ENCODE measurements at regions not wholly inside any gene's neighbourhood (a gene's known extent, or its start where the extent isn't known, plus 50 kb on each side); places are given as distances from the start of the nearest gene placed in this dataset.

GRCh38 chr15:39154776-39155175 is 426.1 kb upstream of the THBS1 start:
- Histone ChIP-seq H4K20me1 (ENCODE audit: insufficient read depth, low read depth, low read length) (no peaks in the 10 kb centered on the region), H3K9me3 (ENCODE audit: low read length) (no peaks in the 10 kb centered on the region), H2AFZ (ENCODE audit: low read length) (no peak overlapping the region), H3K9ac (ENCODE audit: low read length) (no peak overlapping the region), H3K9me2 (replicated peaks; ENCODE audit: insufficient read depth, low read length) (no peaks in the 10 kb centered on the region), H3K36me3 (ENCODE audit: insufficient read depth, low read length) (no peaks in the 10 kb centered on the region), H3K4me3 (ENCODE audit: low read length) (no peak overlapping the region), H3K4me2 (ENCODE audit: low read depth, low read length, poor library complexity, severe bottlenecking) (no peak overlapping the region), H3K27me3 (ENCODE audit: low read length) (no peaks in the 10 kb centered on the region), H3K27ac (ENCODE audit: low read length) (no peak overlapping the region), H3K4me1 (ENCODE audit: low read length) (no peaks in the 10 kb centered on the region), H3K79me2 (ENCODE audit: low read length) (no peaks in the 10 kb centered on the region)
- no peak for DNase-seq

GRCh38 chr15:39156166-39156565 is 424.7 kb upstream of the THBS1 start:
- DNase-seq = no peak
- no peak overlapping the region for H3K27ac ChIP-seq (ENCODE audit: low read length)
- H3K4me1 ChIP-seq (ENCODE audit: low read length) = no peaks in the 10 kb centered on the region
- H4K20me1 ChIP-seq (ENCODE audit: insufficient read depth, low read depth, low read length) = no peaks in the 10 kb centered on the region
- no peaks in the 10 kb centered on the region for H3K27me3 ChIP-seq (ENCODE audit: low read length)
- H3K9ac ChIP-seq (ENCODE audit: low read length) = no peak overlapping the region
- no peaks in the 10 kb centered on the region for H3K79me2 ChIP-seq (ENCODE audit: low read length)
- H3K9me2 ChIP-seq (replicated peaks; ENCODE audit: insufficient read depth, low read length) = no peaks in the 10 kb centered on the region
- no peak overlapping the region for H3K4me3 ChIP-seq (ENCODE audit: low read length)
- no peak overlapping the region for H3K4me2 ChIP-seq (ENCODE audit: low read depth, low read length, poor library complexity, severe bottlenecking)
- H2AFZ ChIP-seq (ENCODE audit: low read length) = no peak overlapping the region
- H3K9me3 ChIP-seq (ENCODE audit: low read length) = no peaks in the 10 kb centered on the region
- no peaks in the 10 kb centered on the region for H3K36me3 ChIP-seq (ENCODE audit: insufficient read depth, low read length)

DNA sequence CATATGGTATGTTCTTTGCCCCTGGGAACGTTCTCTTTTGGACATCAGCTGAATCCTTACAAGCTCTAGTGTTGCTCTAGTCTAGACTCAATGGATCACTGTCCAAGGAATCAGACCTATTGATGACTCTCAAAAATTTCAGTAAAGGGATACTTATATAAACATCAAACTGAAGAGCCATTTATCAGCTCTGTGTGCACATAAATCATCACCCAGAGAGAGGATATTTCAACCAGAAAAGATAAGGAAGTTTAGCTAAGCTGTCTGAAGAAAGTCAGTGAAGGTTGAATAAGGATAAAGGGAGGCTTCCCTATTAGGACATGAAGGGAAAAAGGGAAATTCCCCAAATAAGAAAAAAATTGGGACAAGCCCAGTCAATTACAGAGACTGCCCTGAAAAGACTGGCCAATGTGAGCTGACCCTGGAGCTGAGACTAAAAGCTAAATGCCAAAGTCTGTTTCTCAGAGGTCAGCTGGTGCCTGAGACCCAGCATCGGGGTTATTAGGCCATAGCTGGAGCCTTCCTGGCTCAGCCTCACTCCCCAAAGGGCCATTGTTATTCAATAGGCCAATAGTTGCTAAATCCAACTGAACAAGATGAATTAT is 424.1 kb upstream of the THBS1 start:
- Histone ChIP-seq H3K27ac (ENCODE audit: low read length) (no peak overlapping the region), H3K4me1 (ENCODE audit: low read length) (no peaks in the 10 kb centered on the region), H3K79me2 (ENCODE audit: low read length) (no peaks in the 10 kb centered on the region), H3K4me3 (ENCODE audit: low read length) (no peak overlapping the region), H3K36me3 (ENCODE audit: insufficient read depth, low read length) (no peaks in the 10 kb centered on the region), H3K9me3 (ENCODE audit: low read length) (no peaks in the 10 kb centered on the region), H4K20me1 (ENCODE audit: insufficient read depth, low read depth, low read length) (no peaks in the 10 kb centered on the region), H3K9me2 (replicated peaks; ENCODE audit: insufficient read depth, low read length) (no peaks in the 10 kb centered on the region), H3K27me3 (ENCODE audit: low read length) (no peaks in the 10 kb centered on the region), H2AFZ (ENCODE audit: low read length) (no peak overlapping the region), H3K4me2 (ENCODE audit: low read depth, low read length, poor library complexity, severe bottlenecking) (no peak overlapping the region), H3K9ac (ENCODE audit: low read length) (no peak overlapping the region)
- DNase-seq = no peak

GRCh38 chr15:39157882-39158281 is 423.0 kb upstream of the THBS1 start:
- no peaks in the 10 kb centered on the region for H3K27me3 ChIP-seq (ENCODE audit: low read length)
- H3K36me3 ChIP-seq (ENCODE audit: insufficient read depth, low read length) = no peaks in the 10 kb centered on the region
- no peaks in the 10 kb centered on the region for H3K9me2 ChIP-seq (replicated peaks; ENCODE audit: insufficient read depth, low read length)
- no peak overlapping the region for H3K4me3 ChIP-seq (ENCODE audit: low read length)
- H3K4me1 ChIP-seq (ENCODE audit: low read length) = no peaks in the 10 kb centered on the region
- no peaks in the 10 kb centered on the region for H3K79me2 ChIP-seq (ENCODE audit: low read length)
- DNase-seq = no peak
- H3K9ac ChIP-seq (ENCODE audit: low read length) = no peak overlapping the region
- H3K4me2 ChIP-seq (ENCODE audit: low read depth, low read length, poor library complexity, severe bottlenecking) = no peak overlapping the region
- no peak overlapping the region for H3K27ac ChIP-seq (ENCODE audit: low read length)
- no peak overlapping the region for H2AFZ ChIP-seq (ENCODE audit: low read length)
- H3K9me3 ChIP-seq (ENCODE audit: low read length) = no peaks in the 10 kb centered on the region
- H4K20me1 ChIP-seq (ENCODE audit: insufficient read depth, low read depth, low read length) = no peaks in the 10 kb centered on the region

- H3K79me2 ChIP-seq (ENCODE audit: low read length) = no peaks in the 10 kb centered on the region
- no peaks in the 10 kb centered on the region for H3K27me3 ChIP-seq (ENCODE audit: low read length)
- H2AFZ ChIP-seq (ENCODE audit: low read length) = no peak overlapping the region
- no peak overlapping the region for H3K9ac ChIP-seq (ENCODE audit: low read length)
- no peaks in the 10 kb centered on the region for H3K9me3 ChIP-seq (ENCODE audit: low read length)
- no peak overlapping the region for H3K4me2 ChIP-seq (ENCODE audit: low read depth, low read length, poor library complexity, severe bottlenecking)
- no peak overlapping the region for H3K27ac ChIP-seq (ENCODE audit: low read length)
- no peaks in the 10 kb centered on the region for H3K4me1 ChIP-seq (ENCODE audit: low read length)
- no peak for DNase-seq
- H3K4me3 ChIP-seq (ENCODE audit: low read length) = no peak overlapping the region
- H3K9me2 ChIP-seq (replicated peaks; ENCODE audit: insufficient read depth, low read length) = no peaks in the 10 kb centered on the region
- no peaks in the 10 kb centered on the region for H4K20me1 ChIP-seq (ENCODE audit: insufficient read depth, low read depth, low read length)
- H3K36me3 ChIP-seq (ENCODE audit: insufficient read depth, low read length) = no peaks in the 10 kb centered on the region
These were observed 421.0 kb upstream of the THBS1 start for GRCh38 chr15:39159833-39160232.

DNA sequence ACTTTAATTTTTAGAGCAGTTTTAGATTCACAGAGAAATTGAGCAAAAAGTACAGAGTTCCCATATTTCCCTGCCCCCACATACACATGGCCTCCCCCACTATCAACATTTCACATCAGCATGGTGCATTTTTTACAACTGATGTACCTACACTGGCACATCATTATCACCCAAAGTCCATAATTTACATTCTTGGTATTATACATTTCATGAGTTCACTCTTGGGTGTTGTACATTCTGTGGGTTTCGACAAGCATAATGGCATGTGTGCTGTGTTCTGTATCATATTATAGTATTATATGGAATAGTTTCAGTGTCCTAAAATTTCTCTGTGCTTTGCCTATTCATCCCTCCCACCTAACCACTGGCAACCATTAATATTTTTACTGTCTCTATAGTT is 419.8 kb upstream of the THBS1 start:
- DNase-seq = no peak
- H3K27ac ChIP-seq (ENCODE audit: low read length) = no peak overlapping the region
- no peaks in the 10 kb centered on the region for H3K27me3 ChIP-seq (ENCODE audit: low read length)
- no peaks in the 10 kb centered on the region for H3K36me3 ChIP-seq (ENCODE audit: insufficient read depth, low read length)
- H3K4me2 ChIP-seq (ENCODE audit: low read depth, low read length, poor library complexity, severe bottlenecking) = no peak overlapping the region
- H3K9me2 ChIP-seq (replicated peaks; ENCODE audit: insufficient read depth, low read length) = no peaks in the 10 kb centered on the region
- no peaks in the 10 kb centered on the region for H3K9me3 ChIP-seq (ENCODE audit: low read length)
- no peak overlapping the region for H3K9ac ChIP-seq (ENCODE audit: low read length)
- no peaks in the 10 kb centered on the region for H4K20me1 ChIP-seq (ENCODE audit: insufficient read depth, low read depth, low read length)
- H3K4me3 ChIP-seq (ENCODE audit: low read length) = no peak overlapping the region
- no peaks in the 10 kb centered on the region for H3K79me2 ChIP-seq (ENCODE audit: low read length)
- H3K4me1 ChIP-seq (ENCODE audit: low read length) = no peaks in the 10 kb centered on the region
- H2AFZ ChIP-seq (ENCODE audit: low read length) = no peak overlapping the region

DNA sequence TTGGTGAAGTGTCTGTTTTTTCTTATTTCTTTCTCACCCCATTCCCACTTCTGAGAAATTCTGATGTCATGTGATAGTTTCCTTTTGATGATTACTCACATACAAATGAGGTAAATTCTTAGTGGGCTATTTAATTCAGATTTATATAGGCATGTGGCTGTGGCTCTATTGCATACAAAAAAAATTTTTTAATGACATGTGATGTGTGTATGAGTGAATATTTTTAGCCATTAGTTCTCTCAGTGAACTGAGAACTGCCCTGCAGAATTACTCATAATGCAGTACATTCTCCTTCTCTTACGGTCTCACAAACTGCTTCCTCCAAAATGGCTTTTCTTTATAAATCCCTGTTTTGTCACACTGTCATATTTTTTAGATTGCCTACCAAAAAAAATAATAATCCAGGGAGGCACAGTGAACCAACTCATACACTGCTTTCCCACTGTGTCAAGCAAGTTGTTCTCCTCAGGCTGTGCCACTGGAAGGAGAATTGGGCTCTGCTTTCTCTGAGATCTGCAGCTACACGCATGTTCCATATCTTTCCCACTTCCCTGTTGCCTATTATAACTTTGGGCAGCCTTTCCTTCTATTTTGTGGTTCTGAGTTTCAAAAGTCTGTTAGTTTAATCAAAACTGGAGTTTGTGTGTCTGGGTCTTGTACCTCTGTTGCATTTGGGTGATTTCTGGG is 415.7 kb upstream of the THBS1 start:
- Histone ChIP-seq H3K79me2 (ENCODE audit: low read length) (no peaks in the 10 kb centered on the region), H3K27ac (ENCODE audit: low read length) (no peak overlapping the region), H3K36me3 (ENCODE audit: insufficient read depth, low read length) (no peaks in the 10 kb centered on the region), H3K4me1 (ENCODE audit: low read length) (no peaks in the 10 kb centered on the region), H2AFZ (ENCODE audit: low read length) (no peak overlapping the region), H3K9me3 (ENCODE audit: low read length) (no peaks in the 10 kb centered on the region), H4K20me1 (ENCODE audit: insufficient read depth, low read depth, low read length) (no peaks in the 10 kb centered on the region), H3K4me2 (ENCODE audit: low read depth, low read length, poor library complexity, severe bottlenecking) (no peak overlapping the region), H3K27me3 (ENCODE audit: low read length) (no peaks in the 10 kb centered on the region; the same call in 1 of the 2 replicates), H3K4me3 (ENCODE audit: low read length) (no peak overlapping the region), H3K9me2 (replicated peaks; ENCODE audit: insufficient read depth, low read length) (no peaks in the 10 kb centered on the region), H3K9ac (ENCODE audit: low read length) (no peak overlapping the region)
- no peak for DNase-seq

DNA sequence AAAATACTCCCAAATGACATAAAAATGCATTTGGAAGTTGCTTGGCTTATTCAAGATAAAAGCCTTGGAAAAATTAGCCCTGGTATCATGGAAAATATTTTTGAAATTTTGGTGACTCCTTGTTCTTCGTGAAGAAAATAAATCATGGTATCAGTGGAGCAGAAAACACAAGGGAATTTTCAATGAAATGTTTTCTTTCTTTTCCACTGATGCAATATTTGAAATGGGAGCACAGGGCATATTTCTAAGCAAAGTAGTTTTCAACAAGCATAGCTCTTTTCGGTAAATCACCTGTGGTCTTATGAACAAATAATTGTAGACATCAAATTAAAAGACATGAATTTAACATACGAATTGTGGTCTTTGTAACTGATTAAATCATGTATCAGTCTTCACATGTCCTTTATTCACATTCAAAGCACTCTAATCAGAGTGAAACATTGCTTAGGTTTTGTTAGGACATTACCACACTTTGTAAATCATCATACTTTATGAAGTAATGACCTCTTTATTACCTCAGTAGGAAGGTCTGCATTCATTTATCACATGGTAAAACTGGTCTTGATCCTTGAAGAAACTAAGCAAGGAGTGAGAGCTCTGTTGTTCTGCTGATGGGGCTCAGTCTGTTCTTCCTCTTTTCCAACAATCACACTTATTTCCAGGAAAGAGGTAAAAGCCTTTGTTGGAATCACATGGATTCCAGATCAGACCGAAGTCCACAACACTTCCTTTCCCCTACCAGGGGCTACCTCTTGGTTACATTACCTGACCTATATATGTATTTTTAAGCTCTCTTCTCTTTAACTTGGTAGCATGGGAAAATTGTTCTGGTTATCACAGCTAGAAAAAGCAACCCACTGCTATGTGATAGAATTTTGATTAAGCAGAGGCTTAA is 413.5 kb upstream of the THBS1 start:
- no peaks in the 10 kb centered on the region for H4K20me1 ChIP-seq (ENCODE audit: insufficient read depth, low read depth, low read length)
- no peaks in the 10 kb centered on the region for H3K9me2 ChIP-seq (replicated peaks; ENCODE audit: insufficient read depth, low read length)
- H3K9ac ChIP-seq (ENCODE audit: low read length) = no peak overlapping the region
- no peak overlapping the region for H3K4me2 ChIP-seq (ENCODE audit: low read depth, low read length, poor library complexity, severe bottlenecking)
- no peak for DNase-seq
- no peak overlapping the region for H2AFZ ChIP-seq (ENCODE audit: low read length)
- no peaks in the 10 kb centered on the region for H3K4me1 ChIP-seq (ENCODE audit: low read length)
- no peaks in the 10 kb centered on the region for H3K9me3 ChIP-seq (ENCODE audit: low read length)
- H3K4me3 ChIP-seq (ENCODE audit: low read length) = no peak overlapping the region
- no peaks in the 10 kb centered on the region; the same call in 1 of the 2 replicates for H3K27me3 ChIP-seq (ENCODE audit: low read length)
- no peaks in the 10 kb centered on the region for H3K79me2 ChIP-seq (ENCODE audit: low read length)
- H3K36me3 ChIP-seq (ENCODE audit: insufficient read depth, low read length) = no peaks in the 10 kb centered on the region
- no peak overlapping the region for H3K27ac ChIP-seq (ENCODE audit: low read length)

Measured in Karpas-422 (cell line).